ENCODE measurements at regions not wholly inside any gene's neighbourhood (a gene's known extent, or its start where the extent isn't known, plus 50 kb on each side); places are given as distances from the start of the nearest gene placed in this dataset.
A peak's percentile ranks its signal among the peaks of the same experiment; 100 is the strongest.

- no peaks in the 10 kb centered on the region for H4K20me1 ChIP-seq (ENCODE audit: insufficient read depth, low read length)
- H3K4me1 ChIP-seq (ENCODE audit: insufficient read depth, low read length) = no peaks in the 10 kb centered on the region
- TF ChIP-seq EZH2 (IDR thresholded peaks at IDR 0.05; ENCODE audit: borderline replicate concordance, low read depth, low read length, severe bottlenecking) (no peak), CTCF (IDR thresholded peaks at IDR 0.05; ENCODE audit: borderline replicate concordance, extremely low read depth, low read length, poor library complexity, severe bottlenecking) (no peak)
- no peaks in the 10 kb centered on the region for H3K27me3 ChIP-seq (ENCODE audit: insufficient read depth, low read length, poor library complexity)
- no peak overlapping the region for H3K27ac ChIP-seq (ENCODE audit: low read length)
- no peak overlapping the region; the same call in 1 of the 2 replicates for H2AFZ ChIP-seq (ENCODE audit: low read depth, low read length)
- peaks cover 3% of the 10 kb centered on the region for H3K9me3 ChIP-seq (ENCODE audit: insufficient read depth, low read length, severe bottlenecking)
- H3K9ac ChIP-seq (ENCODE audit: low read depth, low read length) = no peak overlapping the region
- H3K4me2 ChIP-seq (ENCODE audit: insufficient read depth, low read length) = no peak overlapping the region
- ATAC-seq (ENCODE audit: insufficient read depth, low read depth) (no peak), DNase-seq (no peak)
- no peak overlapping the region for H3K4me3 ChIP-seq (ENCODE audit: low read depth in 1 of 2, low read length in 2 of 2)
- H3K79me2 ChIP-seq (ENCODE audit: insufficient read depth, low read length) = no peaks in the 10 kb centered on the region
- H3K36me3 ChIP-seq (ENCODE audit: insufficient read depth, low read length) = no peaks in the 10 kb centered on the region
Observed at GRCh38 chr21:27301220-27301619, 334.3 kb upstream of the ADAMTS5 start.

- no peaks in the 10 kb centered on the region for H3K36me3 ChIP-seq (ENCODE audit: insufficient read depth, low read length)
- no peak overlapping the region for H3K4me3 ChIP-seq (ENCODE audit: low read depth in 1 of 2, low read length in 2 of 2)
- no peaks in the 10 kb centered on the region for H4K20me1 ChIP-seq (ENCODE audit: insufficient read depth, low read length)
- H3K79me2 ChIP-seq (ENCODE audit: insufficient read depth, low read length) = no peaks in the 10 kb centered on the region
- H2AFZ ChIP-seq (ENCODE audit: low read depth, low read length) = no peak overlapping the region
- no peak overlapping the region for H3K9ac ChIP-seq (ENCODE audit: low read depth, low read length)
- peaks cover 3% of the 10 kb centered on the region for H3K9me3 ChIP-seq (ENCODE audit: insufficient read depth, low read length, severe bottlenecking)
- DNase-seq (no peak), ATAC-seq (ENCODE audit: insufficient read depth, low read depth) (no peak)
- no peak overlapping the region for H3K27ac ChIP-seq (ENCODE audit: low read length)
- TF ChIP-seq EZH2 (IDR thresholded peaks at IDR 0.05; ENCODE audit: borderline replicate concordance, low read depth, low read length, severe bottlenecking) = no peak
- no peak for TF ChIP-seq CTCF (IDR thresholded peaks at IDR 0.05; ENCODE audit: borderline replicate concordance, extremely low read depth, low read length, poor library complexity, severe bottlenecking)
- no peaks in the 10 kb centered on the region for H3K4me1 ChIP-seq (ENCODE audit: insufficient read depth, low read length)
- no peak overlapping the region for H3K4me2 ChIP-seq (ENCODE audit: insufficient read depth, low read length)
- H3K27me3 ChIP-seq (ENCODE audit: insufficient read depth, low read length, poor library complexity) = no peaks in the 10 kb centered on the region
Observed at GRCh38 chr21:27300770-27301169, 333.9 kb upstream of the ADAMTS5 start.

GRCh38 chr21:27298465-27298864 is 331.6 kb upstream of the ADAMTS5 start:
- Histone ChIP-seq H3K9me3 (ENCODE audit: insufficient read depth, low read length, severe bottlenecking) (peaks cover 3% of the 10 kb centered on the region), H3K4me1 (ENCODE audit: insufficient read depth, low read length) (no peaks in the 10 kb centered on the region)
- TF ChIP-seq CTCF (IDR thresholded peaks at IDR 0.05; ENCODE audit: borderline replicate concordance, extremely low read depth, low read length, poor library complexity, severe bottlenecking) (no peak), EZH2 (IDR thresholded peaks at IDR 0.05; ENCODE audit: borderline replicate concordance, low read depth, low read length, severe bottlenecking) (no peak)

GRCh38 chr21:27293239-27293638 is 326.4 kb upstream of the ADAMTS5 start:
- H3K4me3 ChIP-seq (ENCODE audit: low read depth in 1 of 2, low read length in 2 of 2) = no peak overlapping the region
- no peak for DNase-seq
- H3K79me2 ChIP-seq (ENCODE audit: insufficient read depth, low read length) = no peaks in the 10 kb centered on the region
- no peaks in the 10 kb centered on the region for H3K4me1 ChIP-seq (ENCODE audit: insufficient read depth, low read length)
- H3K9ac ChIP-seq (ENCODE audit: low read depth, low read length) = no peak overlapping the region
- no peaks in the 10 kb centered on the region for H3K9me3 ChIP-seq (ENCODE audit: insufficient read depth, low read length, severe bottlenecking)
- H4K20me1 ChIP-seq (ENCODE audit: insufficient read depth, low read length) = no peaks in the 10 kb centered on the region
- no peak overlapping the region for H2AFZ ChIP-seq (ENCODE audit: low read depth, low read length)
- TF ChIP-seq EZH2 (IDR thresholded peaks at IDR 0.05; ENCODE audit: borderline replicate concordance, low read depth, low read length, severe bottlenecking) = no peak
- no peak for TF ChIP-seq CTCF (IDR thresholded peaks at IDR 0.05; ENCODE audit: borderline replicate concordance, extremely low read depth, low read length, poor library complexity, severe bottlenecking)
- no peak overlapping the region for H3K27ac ChIP-seq (ENCODE audit: low read length)
- no peak for ATAC-seq (ENCODE audit: insufficient read depth, low read depth)
- no peaks in the 10 kb centered on the region for H3K27me3 ChIP-seq (ENCODE audit: insufficient read depth, low read length, poor library complexity)
- H3K36me3 ChIP-seq (ENCODE audit: insufficient read depth, low read length) = no peaks in the 10 kb centered on the region
- no peak overlapping the region for H3K4me2 ChIP-seq (ENCODE audit: insufficient read depth, low read length)

More at GRCh38 chr21:27298465-27298864, 331.6 kb upstream of the ADAMTS5 start:
- Histone ChIP-seq H3K27me3 (ENCODE audit: insufficient read depth, low read length, poor library complexity) (no peaks in the 10 kb centered on the region), H3K27ac (ENCODE audit: low read length) (no peak overlapping the region), H3K79me2 (ENCODE audit: insufficient read depth, low read length) (no peaks in the 10 kb centered on the region), H3K4me2 (ENCODE audit: insufficient read depth, low read length) (no peak overlapping the region), H2AFZ (ENCODE audit: low read depth, low read length) (0 out of 2 replicates have a peak overlapping the region, but pooled peaks have one; percentile 7), H4K20me1 (ENCODE audit: insufficient read depth, low read length) (no peaks in the 10 kb centered on the region), H3K36me3 (ENCODE audit: insufficient read depth, low read length) (no peaks in the 10 kb centered on the region), H3K4me3 (ENCODE audit: low read depth in 1 of 2, low read length in 2 of 2) (no peak overlapping the region), H3K9ac (ENCODE audit: low read depth, low read length) (no peak overlapping the region)
- DNase-seq = no peak
- no peak for ATAC-seq (ENCODE audit: insufficient read depth, low read depth)
